HG02938 (cell line): ENCODE measurements at regions not wholly inside any gene's neighbourhood (a gene's known extent, or its start where the extent isn't known, plus 50 kb on each side); places are given as distances from the start of the nearest gene placed in this dataset.
"Not testable (repeated sequence)": the region's sequence is repeated elsewhere in the genome, so short reads cannot be mapped to it uniquely, and the experiment has no call there.

Experiments
- ATAC-seq: cut with Tn5 transposase; IDR thresholded peaks from one replicate; pipeline ENCODE4 v1.9.1; 2021; ENCODE audit warnings: mild to moderate bottlenecking, moderate library complexity; ENCODE audit not compliant: unreplicated experiment

DNA sequence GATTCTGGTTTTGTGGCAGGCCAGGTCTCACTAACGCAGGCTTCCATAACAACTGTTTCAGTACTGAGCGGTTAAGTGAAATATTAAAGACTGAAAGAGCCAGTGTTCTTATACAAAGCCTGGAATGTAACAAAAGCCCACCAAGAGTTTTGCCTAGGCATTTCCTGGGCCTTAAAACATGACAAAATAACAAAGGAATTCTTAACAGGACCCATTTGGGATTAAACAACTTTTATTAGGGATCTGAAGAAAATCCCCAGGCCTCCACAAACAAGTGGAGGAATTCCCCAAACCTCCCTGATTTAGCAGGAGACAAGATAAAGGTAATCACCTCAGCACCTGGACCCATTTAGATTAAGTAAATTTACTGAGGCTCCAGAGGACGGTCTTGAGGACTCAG lies 799.7 kb upstream of the SPRY2 start:
- ATAC-seq, result no peak

DNA sequence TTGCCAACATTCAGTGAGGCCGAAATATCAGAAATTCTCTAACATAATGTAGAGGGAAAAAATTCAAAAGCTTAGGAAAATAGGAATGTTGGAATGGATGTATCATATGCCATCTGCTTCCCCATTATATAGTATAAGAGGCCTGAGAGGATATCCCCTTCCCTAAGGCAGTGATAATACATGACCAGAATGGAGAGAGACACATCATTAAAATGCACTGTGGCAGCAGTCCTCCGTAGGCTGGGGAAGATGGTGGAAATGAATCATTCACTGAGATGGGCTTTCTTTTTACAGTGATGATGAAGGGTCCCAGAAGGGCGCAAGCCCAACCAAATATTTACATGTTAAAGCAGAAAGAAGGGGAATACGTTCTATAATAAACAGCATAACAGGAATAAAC lies 799.1 kb upstream of the SPRY2 start:
- no peak for ATAC-seq

DNA sequence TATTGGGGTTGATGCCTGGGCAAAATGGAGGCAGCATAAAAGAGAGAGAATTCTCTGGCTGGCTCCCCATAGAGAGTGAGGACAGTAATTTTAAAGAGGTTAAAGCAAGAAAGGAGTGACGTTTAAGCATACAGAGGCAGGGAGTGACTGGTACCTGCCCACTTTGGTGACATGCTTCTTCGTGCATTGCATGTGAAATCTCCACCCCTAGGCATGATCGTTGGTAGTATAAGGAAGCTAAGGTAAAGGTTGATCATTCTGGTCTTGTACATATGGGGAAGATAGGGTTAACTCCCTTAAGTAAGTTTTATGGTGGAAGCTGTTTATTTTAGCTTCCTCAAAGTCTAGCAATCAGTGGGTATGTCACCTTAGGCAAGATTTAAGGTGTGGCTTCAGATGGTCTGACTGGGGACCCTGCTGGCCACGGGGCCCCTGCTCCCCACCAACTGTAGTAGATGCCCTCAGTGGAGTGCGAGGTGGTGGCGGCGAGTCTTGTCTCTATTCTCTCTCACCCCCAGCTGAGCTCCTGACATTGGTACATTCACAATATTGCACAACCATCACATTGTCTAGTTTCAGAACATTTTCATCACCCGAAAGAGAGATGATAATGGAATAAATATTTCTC lies 797.5 kb upstream of the SPRY2 start:
- ATAC-seq, result no peak

DNA sequence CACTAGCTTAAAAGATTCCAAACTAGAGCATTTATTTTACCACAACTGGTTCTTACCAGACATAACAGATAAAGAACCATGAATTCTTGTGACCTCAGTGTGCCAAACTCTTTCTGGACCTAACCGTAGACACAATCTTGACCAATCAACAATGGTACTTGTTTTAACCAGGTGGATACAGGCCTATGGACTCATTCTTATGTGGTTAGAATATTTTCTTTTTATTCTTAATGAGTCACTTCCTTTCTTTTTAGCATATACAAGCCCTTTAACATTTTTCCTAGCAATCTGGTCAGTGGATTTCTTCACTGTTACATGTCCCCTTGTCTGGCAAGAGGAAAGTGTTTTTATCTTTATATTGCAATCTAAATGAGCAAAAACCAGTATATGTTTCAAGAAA lies 792.1 kb upstream of the SPRY2 start:
- no peak for ATAC-seq

DNA sequence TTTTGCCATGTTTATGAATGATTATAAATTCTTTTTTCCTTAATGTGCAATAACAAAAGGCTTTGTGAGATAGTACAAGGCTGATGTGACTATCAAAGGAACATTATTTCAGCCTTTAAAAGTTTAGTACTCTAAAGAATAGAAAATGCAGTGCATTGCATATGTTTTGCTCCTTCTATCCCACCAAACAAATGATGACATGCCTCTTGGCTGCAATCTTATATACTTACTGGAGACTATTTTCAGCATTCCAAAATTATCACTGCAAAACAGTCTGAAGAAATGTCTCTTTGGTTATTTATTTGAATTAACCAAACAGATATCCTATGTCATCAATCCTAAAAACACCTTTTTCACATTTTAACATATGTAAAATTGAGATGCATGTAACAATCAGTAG lies 776.5 kb upstream of the SPRY2 start:
- no peak for ATAC-seq

DNA sequence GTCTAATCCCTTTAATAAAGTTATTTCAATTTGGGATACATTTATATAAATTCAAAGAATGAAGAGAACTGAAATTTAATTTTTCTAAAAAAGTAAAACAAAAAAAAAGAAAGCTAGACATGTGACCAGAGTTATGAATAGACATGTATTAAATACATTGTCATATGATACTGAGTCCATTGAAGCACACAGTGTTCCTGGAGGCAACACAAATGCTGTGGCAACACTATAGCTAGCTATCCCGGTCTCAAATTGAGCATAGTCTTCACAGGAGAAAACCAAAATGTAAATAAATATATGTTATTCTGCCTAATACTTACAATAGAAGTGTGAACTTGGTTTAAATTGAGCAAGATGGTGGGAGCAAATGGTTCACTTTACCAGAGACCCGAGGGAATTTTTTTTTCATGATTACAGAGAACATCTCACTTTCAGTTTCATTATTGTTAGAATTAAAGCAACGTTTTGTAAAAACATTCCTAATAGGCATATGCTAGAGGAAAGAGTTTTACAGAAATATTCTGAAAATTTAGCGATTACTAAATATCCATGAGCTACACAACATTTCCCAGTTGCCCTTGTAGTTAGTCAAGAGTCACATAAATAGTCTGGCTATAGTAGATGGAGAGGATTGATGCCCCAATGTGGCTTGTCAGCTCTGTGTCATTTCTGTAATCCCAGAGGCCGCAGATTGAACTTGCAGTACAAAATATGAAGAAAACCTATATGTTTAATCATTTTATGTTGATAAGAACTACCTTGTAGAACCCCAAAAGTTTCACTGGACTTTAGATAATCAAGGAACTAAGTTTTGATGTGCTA lies 775.7 kb upstream of the SPRY2 start:
- no peak for ATAC-seq

DNA sequence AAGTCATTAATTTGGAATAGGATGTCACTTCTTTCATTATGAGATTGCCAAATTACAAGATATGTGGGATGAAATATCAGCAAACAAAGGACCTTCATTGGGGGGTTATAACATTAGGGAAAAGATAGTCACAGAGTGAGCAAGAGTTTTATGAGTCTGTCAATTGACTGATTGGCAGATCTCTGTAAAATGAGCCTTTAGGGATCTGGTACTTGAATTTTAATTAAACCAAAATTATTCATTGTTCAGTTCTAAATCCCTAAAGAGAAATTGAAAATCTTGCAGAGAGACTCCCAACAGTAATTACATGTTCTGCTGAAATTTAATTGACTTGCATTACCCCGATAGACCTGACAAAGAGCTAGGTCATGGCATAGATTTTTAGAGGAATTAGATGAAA lies 768.1 kb upstream of the SPRY2 start:
- ATAC-seq, result no peak

DNA sequence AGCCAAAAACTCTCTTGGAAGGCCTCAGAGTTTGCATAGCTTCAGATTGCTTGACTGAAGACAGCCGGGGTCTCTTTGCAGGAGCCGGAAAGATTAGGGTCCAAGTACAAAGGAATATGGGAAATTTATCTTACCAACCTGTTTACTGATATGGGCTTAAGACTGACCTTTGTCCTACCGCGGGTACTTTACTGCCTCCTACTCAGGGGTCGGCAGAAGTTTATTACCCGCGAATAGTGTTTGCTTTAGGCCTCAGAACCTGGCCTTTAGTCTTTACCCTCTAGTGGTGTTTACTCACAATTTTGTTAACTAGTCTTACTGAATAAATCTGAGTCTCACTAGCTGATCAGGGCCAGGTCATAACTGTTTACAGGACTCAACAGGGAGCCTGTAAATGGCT lies 765.4 kb upstream of the SPRY2 start:
- no peak for ATAC-seq

DNA sequence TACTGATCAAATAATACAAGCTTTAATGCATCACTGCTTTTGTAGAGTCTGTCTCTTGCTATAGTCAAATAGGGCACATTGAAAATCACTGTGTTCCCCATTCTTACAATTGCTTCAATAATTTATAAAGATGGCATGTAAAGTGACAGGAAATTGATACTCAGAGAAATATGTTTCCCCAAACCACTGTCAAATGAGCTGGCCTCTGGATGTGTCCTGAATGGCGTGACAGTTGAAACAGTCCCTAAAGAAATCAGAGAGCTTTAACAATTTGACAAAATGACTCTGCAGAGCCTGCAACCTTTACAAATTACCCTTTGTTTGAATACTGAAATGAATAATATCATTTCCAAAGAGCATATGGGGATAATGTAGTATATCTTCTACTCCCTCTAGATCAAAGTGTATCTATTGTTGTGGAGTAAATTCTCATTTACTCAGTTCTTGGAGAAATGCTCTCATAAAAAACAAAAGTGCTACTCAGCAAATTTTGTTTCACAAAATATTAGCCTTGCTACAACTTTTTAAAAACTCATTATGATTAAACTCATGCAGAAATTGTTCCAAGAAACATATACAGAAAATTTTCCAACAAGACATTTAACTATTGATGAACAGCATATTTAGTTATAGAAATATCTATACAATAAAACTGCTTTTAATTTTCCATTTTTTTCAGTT lies 763.2 kb upstream of the SPRY2 start:
- ATAC-seq, result no peak

DNA sequence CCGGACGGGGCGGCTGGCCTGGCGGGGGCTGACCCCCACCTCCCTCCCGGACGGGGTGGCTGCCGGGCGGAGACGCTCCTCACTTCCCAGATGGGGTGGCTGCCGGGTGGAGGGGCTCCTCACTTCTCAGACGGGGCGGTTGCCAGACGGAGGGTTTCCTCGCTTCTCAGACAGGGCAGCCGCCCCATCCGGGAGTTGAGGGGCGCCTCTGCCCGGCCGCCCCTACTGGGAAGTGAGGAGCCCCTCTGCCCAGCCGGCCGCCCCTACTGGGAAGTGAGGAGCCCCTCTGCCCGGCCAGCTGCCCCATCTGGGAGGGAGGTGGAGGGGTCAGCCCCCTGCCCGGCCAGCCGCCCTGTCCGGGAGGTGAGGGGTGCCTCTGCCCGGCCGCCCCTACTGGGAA lies 761.1 kb upstream of the SPRY2 start:
- not testable (repeated sequence) for ATAC-seq

DNA sequence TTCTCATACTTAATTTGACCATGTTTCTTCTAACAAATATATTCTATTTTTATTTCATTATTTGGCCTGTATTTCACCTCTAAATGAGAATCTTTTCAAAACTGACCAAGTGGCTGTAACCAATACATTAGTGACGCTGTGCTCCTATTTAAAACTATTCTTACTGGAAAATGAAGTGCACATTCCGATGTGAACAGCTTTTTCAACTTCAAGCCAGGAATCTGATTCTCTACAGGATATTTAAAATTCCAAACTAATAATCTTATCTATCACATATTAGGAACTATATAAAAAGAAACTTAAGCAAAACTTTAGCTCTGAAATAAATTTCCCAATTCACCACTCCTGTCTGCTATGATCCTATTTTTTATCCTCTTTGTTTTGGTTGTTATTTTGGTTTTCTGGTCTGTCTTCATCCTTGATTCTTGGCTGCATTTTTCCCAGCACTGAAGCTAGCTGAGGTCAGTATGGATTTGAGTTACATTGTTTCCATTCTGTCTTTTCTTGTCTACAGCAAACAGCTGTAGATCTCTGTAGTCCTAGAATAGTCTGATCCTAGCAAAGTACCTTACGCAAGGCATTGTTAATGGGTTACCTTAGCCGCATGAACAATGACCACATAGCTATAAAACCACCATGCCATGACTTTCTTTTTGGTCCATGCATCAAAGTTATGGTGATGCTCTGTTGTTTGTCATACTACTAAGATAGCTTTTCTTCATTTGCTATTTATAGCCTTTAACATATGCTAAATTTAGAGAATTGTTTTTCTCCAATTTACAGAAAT lies 748.6 kb upstream of the SPRY2 start:
- ATAC-seq, result no peak

DNA sequence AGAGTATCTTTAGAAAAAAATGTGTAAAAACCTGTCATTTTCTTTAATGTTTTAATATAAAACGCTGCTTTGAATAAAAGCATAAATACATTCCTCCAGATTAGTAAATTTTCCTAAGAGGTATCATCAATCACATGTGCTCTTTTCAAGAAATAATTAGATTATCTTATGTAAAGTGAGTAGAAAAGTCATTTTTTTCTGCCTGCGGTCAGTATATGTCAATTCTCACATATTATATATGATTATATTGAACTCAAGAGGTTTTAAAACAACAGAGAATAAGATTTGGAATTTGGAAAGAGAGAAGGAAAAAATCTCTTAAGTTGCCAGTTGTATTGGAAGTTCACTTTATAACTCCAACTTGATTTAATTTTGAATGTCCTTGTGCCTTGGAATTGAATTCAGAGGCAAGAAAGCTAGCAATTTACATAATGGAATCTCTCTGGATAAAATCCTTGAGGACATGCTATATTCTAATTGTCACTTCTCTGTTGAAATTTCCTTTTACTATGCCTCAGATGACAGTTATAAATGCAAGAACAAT lies 740.1 kb upstream of the SPRY2 start:
- ATAC-seq, result no peak

DNA sequence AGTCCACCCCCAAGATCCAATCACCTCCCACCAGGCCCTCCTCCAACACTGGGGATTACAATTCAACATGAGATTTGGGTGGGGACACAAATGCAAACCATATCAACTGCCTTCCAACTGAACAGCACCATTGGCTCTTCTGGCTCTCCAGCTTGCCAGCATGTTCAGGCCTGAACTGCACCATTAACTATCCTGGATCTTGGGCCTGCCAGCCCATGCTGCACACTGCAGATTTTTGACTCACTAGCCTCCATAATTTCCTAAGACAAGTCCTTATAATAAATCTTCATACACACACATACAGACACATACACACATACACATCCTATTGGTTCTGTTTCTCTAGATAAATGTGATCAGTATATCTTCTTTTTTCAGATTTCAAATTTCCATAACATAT lies 737.1 kb upstream of the SPRY2 start:
- no peak for ATAC-seq

DNA sequence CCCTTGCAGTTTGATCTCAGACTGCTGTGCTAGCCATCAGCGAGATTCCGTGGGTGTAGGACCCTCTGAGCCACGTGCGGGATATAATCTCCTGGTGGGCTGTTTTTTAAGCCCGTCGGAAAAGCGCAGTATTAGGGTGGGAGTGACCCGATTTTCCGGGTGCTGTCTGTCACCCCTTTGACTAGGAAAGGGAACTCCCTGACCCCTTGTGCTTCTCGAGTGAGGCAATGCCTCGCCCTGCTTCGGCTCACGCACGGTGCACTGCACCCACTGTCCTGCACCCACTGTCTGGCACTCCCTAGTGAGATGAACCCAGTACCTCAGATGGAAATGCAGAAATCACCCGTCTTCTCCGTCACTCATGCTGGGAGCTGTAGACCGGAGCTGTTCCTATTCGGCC lies 728.9 kb upstream of the SPRY2 start:
- not testable (repeated sequence) for ATAC-seq

DNA sequence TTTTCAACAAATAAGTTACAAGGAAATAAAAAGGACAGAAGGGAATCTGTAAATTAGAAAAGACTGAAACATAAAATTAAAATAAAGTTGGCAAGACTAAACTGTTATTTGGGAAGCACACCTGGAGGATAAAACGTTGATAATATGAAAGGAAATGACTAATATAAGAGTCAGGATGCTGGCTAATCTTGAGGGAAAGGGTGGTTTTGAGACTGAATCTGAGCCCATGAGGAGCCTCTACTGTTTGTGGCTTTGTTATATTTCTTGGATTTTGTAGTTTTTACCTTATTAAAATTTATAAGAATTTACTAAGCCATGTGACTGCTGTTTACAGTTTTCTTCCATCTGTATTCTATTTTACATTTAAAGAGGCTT lies 718.0 kb upstream of the SPRY2 start:
- ATAC-seq, result no peak

DNA sequence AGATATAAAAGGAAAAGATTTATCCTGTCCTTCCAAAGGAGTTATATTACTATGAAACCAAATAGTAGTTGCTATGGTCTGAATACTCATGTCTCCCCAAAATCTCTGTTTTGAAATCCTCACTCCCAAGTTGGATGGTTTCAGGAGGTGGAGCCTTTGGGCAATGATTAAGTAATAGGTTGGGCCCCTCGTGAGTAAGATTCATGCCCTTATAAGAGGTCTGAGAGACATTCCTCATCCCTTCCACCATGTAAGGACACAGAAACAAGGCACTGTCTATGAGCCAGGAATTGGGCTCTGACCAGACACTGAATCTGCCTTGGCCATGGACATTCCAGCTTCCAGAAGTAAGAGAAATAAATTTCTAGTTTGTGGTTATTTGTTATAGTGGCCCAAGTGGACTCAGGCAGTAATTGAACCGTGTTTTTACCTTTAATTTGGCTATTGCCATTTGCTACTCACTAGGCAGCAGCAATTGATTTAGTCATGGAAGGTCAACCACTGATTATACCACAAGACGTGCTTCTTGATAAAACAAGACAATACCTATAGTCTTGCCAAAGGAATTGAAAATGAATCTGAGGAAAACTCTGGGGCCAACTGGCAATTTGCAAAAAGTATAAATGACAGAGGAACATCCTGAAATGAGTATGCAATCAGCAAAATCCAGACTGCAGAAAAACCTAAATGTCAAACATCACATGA lies 717.4 kb upstream of the SPRY2 start:
- ATAC-seq, result no peak

DNA sequence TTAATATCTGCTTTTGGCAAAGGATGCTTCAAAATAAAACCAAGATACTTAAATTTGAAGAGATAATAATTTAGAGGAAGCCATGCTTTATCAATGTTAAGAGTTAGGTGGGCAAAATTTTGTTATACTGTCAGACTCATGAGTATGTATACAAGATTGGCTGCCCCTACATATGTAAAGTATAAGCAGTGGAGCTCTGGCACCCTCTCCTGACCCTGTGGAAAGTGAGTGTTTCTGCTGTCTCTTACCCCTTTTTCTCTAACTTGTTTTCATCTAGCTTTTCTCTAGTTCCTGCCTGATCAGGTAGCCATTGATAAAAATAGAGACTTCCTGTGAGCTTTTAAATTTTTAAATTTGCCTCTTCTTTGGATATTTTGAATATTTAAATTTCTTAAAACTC lies 710.9 kb upstream of the SPRY2 start:
- ATAC-seq, result no peak

DNA sequence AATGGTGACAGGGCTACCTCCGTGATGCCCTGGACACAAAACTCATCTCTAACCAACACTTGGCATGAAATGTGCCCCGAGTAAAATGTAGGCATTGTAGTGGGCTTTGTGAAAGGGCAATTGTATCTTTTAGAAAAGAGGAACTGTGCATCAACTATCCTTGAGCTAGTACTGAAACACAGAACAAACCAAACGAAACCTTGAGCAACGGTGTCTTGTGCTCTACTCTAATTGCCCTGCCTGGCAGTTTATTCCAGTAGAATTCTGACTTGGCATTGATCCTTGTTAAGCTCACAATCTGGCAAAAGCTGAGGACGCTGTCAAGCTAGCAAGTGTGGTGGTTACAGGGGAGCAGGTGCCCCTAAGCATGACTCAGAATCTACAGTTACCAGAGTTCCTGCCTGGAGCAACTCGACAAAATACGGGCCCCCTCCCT lies 707.1 kb upstream of the SPRY2 start:
- no peak for ATAC-seq

DNA sequence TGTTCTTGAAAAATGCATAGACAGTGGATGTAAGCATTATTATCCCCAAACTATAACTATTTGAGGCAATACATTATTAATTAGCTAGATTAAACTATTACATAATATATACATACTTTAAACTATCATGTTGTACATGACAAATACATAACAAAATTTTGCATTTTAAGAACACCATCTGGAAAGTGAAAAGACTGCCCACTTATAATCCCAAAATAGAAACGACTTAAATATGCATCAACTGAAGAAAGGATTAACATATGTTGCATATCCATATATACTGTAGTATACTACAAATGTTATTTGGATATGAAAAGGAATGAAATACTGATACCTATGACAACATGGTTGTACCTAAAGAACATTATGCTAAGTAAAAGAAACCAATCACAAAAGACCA lies 700.8 kb upstream of the SPRY2 start:
- ATAC-seq, result no peak

DNA sequence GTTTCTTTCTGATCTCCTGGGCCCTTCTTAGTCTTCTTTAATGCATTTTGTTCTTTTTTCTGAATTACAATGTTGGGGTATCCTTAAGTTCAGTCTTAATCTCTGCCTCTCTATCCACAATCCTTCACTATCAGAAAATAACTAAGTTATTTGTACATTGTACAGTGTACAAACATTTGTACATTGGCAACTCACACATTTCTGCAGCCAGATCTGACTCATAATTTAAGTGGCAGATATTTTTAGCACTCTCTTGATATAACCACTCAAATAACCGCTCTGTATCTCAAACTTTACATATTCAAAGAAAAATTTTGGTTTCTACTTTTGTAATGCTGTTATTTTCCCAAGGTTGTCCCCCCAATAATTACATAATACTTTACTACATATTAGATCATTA lies 691.1 kb upstream of the SPRY2 start:
- ATAC-seq, result no peak

DNA sequence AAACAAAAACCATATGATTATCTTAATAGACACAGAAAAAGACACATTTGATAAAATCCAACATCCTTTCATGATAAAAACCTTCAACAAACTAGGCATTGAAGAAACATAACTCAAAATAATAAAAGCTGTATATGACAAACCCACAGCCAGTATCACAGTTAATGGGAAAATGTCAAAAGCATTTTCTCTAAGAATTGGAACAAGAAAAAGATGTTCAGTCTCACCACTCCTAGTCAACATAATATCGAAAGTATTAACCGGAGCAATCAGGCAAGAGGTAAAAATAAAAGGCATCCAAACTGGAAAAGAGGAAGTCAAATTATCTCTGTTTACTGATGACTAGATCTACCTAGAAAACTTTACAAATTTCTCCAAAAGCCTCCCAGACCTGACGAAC lies 684.2 kb upstream of the SPRY2 start:
- ATAC-seq, result no peak
